ENCODE measurements at regions not wholly inside any gene's neighbourhood (a gene's known extent, or its start where the extent isn't known, plus 50 kb on each side); places are given as distances from the start of the nearest gene placed in this dataset.

DNA sequence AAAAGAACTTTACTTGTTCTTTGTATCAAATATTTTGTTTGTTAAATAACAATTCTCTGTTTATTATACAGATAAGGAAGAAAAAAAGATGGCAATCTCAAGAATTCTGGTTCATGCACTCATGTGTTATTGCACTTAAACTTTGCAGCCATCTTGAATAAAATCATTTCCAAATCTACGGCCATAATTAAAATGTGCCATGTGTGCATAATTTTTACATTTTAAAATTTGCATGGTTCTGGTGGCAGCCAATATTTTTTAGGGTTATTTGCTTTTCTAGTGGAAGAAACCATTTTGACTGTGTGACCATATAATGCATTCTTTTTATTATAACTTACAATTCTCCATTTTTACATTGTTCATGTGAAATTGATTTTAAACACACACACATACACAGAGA lies 1518.1 kb upstream of the ZEB2 start:
- no peak for DNase-seq

DNA sequence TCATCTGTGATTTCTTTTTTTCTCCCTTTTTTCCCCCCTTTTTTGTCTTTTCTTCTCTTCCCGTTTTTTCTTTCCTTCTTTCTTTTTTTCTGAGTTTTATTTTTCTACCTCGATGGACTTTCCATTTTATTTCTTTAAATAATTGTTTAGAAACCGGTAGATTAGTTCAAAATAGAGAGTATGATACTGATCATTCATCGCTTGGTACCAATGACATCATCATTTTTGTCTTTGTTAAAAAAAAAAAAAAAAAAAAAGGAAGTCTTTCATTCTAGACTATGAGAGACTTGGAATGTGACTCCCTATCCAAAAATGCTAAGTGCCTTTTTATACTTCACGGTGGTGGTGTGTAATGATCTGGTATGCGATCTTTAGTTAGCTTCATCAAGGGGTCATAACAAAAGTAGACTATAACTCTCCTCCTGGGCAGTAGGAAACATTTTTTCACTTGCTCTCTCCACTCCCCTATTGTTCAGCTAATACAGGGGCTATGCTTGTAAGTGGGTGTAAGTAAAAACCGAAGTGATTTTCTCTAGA lies 1517.5 kb upstream of the ZEB2 start:
- no peak for DNase-seq

DNA sequence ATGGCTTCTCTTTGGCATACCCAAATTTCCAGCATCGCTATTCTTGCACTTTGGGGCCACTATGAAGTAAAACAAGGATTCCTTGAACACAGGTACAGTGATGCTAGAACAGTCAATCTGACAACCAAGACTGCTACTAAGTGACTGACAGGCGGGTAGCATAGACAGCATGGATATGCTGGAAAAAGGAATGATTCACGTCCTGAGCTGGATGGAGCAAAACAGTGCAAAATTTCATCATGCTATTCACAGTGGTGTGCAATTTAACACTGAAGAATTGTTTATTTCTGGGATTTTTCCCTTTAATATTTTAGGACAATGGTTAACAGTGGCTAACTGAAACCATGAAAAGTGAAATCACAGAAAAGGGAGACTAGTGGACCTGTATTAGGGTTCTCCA lies 1511.2 kb upstream of the ZEB2 start:
- DNase-seq: no peak

DNA sequence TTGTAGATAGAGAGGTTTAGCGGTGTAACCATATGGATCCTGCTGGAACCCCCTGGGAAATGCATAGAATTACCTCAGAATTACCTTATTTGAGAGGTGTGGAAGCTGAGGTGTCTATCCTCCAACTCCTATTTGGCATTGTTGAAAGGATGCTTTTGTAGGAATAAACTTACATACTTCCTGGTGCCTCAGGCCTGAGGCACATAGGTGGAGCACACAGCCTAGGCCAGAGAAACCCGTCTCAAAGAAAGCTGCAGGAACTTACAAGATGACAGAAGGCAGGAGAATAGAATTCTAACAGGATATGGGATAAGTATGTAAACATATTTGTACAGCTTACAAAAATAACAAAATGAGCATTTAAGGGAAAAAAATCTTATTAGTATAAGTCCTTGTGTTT lies 1507.2 kb upstream of the ZEB2 start:
- no peak for DNase-seq

DNA sequence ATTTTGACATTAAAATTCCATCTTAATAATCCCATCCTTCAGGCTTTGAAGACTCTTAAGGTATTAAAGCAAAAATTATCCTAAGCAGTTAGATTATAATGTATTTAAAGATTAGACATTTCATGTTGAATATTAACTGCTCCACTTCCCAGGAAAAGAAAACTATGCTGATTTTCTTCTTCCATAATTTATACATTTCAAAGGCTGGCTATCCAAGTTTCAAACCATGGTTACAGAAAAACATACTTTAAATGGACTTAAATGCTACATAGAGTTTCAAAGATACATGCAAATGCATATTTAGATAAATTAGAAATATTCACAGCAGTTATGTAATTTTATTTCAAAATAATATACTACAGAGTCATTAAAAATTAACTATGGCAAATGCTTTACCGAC lies 1505.6 kb upstream of the ZEB2 start:
- no peak for DNase-seq

DNA sequence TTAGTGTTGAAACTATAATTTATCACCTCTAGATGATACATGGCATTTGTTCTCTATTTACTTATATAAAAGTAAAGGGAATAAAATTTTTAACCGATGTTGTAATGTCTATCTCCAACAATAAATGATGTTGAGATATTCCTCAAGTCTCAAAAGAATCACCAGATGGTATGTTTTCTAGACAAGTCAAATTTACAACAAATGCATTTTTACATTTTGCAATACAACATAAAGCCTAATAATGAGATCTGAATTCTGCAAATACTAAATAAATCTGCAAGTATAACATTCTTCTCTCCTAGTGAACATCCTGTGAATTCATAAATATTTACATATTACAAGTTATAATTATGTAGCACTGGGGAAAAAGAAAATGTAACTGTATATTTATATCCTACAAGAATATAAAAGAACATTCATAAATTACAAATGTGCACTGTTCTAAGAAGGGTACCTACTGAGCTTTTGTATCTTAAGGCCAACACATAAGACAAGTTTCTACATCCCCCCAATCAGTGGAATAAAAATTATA lies 1504.4 kb upstream of the ZEB2 start:
- no peak for DNase-seq

DNA sequence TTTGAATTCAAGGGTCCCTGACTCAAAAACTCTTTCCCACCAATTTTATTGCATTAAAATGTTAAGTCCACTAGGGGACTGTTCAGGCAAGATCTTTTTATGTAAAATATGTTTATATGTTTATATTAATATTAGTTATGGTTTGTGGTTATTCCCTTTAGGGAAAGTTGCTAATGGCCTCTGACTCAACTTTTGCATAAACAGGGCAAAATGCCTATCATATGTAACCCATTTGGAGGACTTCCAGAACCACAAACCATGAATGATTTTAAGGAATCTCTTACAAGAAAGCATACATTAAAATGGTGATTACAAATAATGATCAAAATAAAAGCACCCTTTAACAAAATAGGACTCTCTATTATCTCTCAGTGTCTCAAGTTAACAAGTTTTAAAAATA lies 1484.5 kb upstream of the ZEB2 start:
- DNase-seq: no peak

DNA sequence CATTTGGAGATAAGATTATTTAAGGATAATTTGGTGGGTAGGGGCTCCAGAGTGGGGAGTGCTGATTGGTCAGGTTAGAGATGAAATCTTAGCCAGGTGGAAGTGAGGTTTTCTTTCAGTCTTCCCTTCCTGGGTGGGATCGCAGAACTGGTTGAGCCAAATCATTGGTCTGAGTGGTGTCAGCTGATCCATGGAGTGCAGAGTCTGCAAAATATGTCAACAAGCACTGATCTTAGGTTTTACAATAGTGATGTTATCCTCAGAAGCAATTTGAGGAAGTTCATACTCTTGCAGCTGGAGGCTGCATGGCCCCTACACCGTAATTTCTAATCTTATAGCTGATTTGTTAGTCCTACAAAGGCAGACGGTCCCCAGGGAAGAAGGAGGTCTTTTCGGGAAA lies 1483.4 kb upstream of the ZEB2 start:
- no peak for DNase-seq

DNA sequence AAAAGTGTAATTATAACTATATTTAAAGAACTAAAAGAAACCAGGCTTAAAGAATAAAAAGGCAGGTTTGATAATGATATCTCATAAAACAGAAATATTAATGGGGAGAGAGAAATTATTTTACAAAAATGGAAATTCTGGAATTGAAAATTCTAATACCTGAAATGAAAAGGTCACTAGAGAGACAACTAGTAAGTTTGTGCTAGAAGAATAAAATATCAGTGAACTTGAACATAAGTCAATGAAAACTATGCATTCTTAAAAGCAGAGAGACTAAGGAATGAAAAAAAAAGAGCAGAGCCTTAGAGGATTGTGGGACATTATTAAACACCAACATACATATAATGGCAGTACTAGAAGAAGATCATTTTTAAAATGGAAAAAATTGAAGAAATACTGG lies 1475.0 kb upstream of the ZEB2 start:
- DNase-seq: no peak

DNA sequence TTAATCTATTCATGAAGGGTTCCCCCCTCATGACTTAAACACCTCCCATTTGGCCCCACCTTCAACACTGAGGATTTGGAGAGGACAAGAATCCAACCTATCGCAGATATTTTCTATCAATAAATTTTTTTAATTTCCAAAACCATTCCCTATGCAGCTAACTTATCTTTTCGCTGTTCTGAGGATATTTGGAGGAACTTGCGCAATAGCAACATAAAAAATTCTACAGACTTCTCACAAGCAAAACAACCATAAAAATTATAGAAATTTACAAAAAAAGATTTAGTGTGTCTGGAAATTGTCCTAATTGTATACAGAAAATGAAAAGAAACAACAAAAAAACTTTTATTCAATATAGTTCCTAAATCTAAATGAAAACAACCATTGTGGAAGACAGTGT lies 1472.7 kb upstream of the ZEB2 start:
- DNase-seq: no peak

DNA sequence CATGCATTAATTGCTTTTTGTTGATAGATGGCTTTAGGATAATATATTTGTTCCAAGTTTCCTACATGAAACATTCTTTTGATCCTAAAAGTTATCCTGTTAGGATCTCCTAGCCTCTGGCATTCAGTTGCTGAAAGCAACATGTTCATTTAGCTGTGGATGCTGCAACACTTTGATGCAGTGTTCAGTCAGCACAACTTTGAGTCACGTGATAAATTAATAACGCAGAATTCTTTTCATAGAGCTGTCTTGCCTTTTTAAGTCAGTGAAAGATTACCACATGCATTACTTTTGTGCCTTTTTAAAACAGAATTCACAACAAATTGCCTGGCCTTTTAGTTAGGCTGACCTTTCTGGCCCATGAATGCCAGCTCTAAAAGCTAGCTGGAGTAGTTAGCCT lies 1467.9 kb upstream of the ZEB2 start:
- no peak for DNase-seq

DNA sequence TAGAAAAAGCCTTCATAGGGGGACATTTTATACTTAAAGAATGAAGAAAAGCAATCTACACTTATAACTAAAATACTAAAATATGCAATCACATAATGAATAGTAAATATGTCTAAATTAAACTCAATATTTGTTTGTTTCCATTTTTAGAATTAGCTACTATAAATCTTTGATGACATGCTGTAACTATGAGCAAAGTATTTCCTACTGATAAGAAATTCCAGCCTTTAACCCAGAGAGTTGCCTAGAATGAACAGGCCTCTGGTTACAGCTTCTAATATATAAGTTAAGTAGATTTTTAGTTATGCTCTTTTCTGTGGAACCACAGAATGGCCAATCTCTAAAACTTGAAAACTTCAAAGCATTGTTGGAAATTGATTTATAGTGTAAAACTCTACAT lies 1465.6 kb upstream of the ZEB2 start:
- no peak for DNase-seq

DNA sequence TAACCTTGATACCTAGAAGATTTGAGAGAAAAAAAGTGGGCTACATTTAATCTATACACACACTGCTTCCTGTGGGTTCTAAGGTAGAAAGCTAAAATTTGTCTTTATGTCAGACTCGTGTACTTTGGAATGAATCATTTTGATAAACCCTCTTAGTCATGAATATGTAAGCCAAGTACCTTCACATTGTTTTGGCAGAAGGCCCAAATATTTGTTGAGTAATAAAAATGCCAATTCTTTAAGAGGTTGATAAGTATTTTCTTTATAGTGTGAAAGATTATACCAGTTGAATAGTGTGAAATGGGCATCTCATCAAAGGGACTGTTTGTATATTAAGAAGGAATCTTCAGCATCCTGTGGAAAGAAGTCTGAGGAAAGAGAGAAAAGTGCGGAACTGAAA lies 1464.7 kb upstream of the ZEB2 start:
- DNase-seq: no peak

DNA sequence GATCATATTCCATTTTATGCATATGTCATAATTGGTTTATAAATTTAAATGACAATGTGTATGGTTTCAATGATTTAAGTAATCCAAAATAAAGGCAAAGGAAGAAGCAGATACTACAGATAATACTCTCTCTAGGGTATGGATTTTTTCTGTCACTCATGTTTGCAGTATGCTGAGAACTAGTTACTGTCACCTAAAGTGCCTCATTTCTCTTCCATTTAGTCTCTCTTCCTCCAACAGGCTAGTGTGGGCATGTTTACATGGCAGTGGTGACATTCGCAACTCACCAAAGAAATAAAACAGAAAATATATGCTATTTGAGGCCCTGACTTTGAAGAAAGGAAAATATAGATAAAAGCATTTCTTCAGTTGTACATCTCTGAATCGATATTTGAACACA lies 1460.4 kb upstream of the ZEB2 start:
- DNase-seq: no peak

DNA sequence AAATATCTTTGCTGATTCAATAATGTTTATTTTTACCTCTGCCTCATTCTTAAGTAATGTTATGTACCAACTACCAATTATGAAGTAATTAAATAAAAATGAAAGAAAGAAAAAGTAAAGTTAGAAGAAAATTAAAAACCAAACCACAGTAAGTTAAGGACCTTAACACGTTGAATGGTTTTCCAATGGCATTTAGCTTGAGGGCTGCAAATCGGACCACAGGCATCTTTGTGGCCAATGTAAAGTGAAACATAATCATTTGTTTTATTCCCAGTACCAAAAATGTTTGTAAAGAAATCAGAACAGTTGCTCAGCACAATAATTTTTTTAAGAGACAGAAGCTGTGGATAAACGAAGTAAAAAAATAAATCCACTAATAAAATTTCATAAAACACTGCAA lies 1455.5 kb upstream of the ZEB2 start:
- no peak for DNase-seq

DNA sequence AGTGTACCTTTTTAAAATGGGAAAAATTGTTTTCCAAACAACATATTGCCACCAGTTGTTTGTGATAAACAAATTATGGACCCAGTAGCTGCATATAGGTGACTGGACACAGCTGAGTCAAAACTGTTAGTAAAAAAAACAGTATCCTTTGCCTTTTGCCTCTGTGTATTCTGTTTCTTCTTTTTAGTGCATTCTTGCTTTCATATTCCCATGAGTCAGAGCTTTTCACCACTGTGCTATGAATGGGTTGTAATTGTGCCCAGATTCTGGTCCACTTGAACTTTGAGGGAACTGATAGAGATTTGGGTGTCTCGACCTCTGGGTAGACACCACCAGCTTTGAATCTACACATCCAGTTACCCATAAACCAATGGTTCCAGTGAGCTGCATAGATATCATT lies 1441.9 kb upstream of the ZEB2 start:
- DNase-seq: no peak

DNA sequence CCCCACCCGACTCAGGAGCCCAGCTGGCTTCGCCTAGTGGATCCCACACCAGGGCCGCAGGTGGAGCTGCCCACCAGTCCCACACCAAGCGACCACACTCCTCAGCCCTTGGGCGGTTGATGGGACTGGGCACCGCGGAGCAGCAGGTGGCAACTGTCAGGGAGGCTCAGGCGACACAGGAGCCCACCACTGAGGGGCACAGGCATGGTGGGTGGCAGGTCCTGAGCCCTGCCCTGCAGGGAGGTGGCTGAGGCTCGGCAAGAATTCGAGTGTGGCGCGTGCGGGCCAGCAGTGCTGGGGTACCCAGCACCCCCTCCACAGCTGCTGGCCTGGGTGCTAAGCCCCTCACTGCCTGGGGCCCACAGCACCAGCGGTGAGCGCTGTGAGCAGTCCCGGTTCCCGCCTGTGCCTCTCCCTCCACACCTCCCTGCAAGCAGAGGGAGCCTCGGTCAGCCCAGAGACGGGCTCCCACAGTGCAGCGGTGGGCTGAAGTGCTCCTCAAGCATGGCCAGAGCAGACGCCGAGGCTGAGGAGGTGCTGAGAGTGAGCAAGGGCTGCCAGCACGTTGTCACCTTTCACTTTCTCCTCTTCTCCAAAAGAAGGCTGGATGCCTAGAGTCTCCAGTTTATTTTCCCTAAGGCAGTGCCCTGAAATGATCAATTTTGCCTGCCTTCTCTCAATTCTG lies 1440.7 kb upstream of the ZEB2 start:
- no peak for DNase-seq

DNA sequence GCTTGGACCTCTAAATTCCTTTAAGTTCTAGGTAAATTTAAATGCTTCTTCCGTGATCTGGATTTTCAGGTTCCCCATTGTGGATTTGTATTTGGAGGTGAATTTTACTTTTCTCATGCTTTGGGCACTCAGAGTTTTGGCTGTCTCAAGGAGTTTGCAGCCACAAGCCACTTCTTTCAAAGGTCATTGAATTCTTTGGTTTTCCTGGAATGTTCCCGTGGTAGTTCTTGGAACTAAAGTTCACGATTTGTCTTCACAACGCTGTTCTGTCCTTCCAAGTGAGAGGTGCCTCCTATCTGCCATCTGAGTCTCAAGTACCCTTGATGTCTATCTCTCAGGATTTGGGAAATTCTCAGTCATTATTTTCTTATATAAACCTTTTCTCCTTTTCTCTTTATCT lies 1438.7 kb upstream of the ZEB2 start:
- DNase-seq: no peak

DNA sequence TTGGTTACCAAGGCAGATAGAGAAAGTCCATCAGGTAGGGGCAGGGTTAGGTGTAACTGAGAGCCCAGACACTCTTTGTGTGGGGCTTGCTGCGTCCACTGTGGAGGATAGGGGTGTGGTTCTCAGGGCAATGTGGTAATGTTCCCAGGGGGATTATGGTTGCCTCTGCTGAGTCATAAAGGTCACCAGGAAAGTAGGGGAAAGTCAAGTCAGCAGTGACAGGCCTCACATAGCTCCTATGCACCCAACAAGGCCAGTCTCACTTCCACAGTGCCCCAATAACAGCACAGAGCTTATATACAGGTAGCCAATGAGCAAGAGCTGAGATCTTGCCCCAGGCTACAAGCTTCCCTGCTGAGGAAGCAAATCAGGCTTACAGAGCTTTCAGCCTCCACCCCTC lies 1438.0 kb upstream of the ZEB2 start:
- DNase-seq: no peak

DNA sequence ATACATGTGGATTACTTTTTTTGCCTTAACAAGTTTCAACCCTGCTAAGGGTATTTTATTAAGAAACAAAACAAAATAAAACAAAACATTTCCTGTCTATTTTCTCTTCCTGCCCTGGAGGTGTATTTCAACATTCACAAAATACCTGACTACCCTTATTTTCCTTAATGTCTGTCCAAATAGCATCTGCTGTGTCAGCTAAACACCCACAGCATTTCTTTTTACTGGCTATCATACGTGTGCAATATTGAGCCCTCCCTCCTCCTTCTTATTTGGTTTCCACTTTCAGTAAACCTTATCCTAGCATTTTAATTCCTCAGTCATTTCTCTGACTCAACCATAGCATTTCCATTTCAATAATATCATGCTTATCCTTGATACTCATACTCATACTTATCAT lies 1420.0 kb upstream of the ZEB2 start:
- no peak for DNase-seq

DNA sequence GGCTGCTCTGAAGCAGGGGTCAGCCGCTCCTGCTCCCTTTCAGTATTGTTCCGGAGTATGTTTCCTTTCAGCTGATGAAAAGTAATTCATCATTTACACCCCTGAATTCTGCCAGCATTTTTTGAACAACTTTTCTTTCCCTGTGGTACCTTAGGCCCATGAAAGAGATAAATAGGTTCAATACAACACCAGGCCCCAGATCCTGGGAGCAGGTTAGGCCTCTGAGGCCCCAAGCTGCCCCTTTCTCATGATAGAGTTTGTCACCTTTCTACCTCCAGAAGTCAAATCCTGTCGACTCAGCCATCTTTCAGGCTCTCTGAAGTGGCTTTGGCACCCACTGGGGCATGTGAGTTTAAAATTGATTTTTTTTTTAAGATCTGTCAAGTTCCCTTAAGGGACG lies 1415.1 kb upstream of the ZEB2 start:
- no peak for DNase-seq

DNA sequence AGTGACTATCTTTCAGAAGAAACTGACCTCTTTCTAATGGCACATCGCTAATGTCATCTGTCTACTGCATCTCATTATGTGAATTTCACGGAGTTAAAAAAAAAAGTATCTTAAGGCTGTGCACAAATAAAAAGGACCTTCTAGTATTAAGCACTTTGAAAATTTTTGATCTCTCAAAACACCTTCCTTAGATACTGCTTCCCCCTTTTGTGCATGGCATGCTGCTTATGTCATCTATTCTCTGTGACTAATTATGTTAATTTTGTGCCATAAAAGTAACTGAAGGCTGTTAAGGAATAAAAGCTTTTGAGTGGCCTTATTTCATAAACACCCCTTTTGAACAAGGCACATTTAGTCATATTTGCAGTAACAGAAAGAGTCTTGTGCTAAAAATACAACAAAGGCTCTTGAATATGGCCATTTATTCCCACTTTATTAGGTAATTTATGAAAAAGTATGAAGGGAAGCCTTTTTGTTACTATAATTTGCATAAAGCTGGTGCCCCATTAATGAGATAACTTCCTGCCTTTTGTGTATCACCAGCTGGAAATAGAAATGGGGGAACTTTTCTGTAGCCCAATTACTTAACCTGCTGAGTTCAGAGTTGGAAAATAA lies 1412.0 kb upstream of the ZEB2 start:
- DNase-seq: no peak

DNA sequence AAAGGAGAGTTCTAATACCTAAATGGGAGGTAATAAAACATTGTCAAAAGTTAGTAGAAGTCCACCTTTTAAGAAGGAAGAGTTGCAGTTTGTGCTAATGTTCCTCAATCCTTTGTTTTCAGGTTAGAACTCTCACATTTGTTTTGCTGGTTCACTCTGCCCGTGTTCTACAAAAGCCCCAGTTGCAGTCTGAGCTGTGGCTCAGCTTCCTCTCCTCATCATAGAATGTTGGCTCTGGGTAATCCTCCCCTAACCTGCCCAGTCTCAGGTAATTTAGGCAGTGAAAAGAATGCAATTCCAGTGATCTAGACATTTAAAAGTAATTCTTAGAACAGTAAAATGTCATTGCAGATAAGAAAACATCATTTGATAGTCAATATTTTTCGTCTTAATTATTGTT lies 1410.4 kb upstream of the ZEB2 start:
- no peak for DNase-seq

DNA sequence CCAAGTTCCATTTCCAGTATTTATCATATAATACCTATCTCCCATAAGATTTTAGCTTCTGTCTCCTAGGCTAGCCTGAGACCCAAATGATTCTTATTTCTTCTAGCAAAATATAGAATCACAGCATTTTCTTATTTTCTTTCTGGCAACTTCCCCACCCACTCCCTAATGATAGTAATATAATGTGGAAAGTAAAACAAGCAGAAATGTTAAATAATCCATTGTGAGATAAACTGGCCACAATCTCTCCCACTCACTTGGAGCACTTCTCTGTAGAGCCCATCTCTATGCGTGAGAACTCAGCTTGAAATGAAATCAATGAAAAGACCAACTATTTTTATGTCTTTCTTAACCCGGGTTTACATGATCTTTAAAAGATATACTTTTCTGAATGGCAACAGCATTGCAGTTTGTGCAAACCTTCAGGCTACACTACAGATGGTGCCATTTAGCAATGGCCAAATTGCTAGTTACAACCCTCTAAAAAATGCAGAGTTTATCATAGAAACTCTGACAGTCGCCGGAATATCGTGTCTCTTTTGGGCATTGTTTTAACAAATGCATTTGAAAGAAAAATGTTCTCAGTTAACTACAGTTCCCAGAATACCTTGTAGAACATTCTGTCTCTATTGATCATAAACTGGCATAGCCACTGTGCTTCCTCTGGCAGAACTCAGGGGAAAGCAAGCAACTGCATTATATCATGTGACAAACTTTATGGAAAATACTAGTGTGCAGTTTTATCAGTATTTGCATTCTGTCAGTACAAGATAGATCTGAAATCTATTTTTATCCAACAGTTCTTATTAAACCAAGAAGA lies 1407.4 kb upstream of the ZEB2 start:
- DNase-seq: no peak

Data from stimulated activated naive CD4-positive, alpha-beta T cell (primary cell).